Skeletal muscle tissue (tissue), 3 donors: ENCODE measurements at regions not wholly inside any gene's neighbourhood (a gene's known extent, or its start where the extent isn't known, plus 50 kb on each side); places are given as distances from the start of the nearest gene placed in this dataset.

ENCODE experiments used
- H3K27ac ChIP-seq: one replicate; pipeline ENCODE4 v1.7.0; 2013; ENCODE audit warnings: mild to moderate bottlenecking, low read depth, low read length, inconsistent platforms
- H3K27me3 ChIP-seq, 3 donors: one replicate each; pipeline ENCODE4 v1.7.0; 2013; ENCODE audit warnings: low read length in 3 of 3; ENCODE audit not compliant: control insufficient read depth in 3 of 3, insufficient read depth in 3 of 3
- H3K36me3 ChIP-seq, 3 donors: one replicate each; pipeline ENCODE4 v1.7.0; 2013; ENCODE audit warnings: low read length in 3 of 3; ENCODE audit not compliant: control insufficient read depth in 3 of 3, insufficient read depth in 3 of 3
- H3K4me1 ChIP-seq, 3 donors: one replicate each; pipeline ENCODE4 v1.7.0; 2013; ENCODE audit warnings: low read length in 3 of 3, mild to moderate bottlenecking in 3 of 3; ENCODE audit not compliant: control insufficient read depth in 3 of 3, insufficient read depth in 3 of 3
- H3K4me3 ChIP-seq, 3 donors: one replicate each; pipeline ENCODE4 v1.7.0; 2013; ENCODE audit warnings: low read length in 3 of 3
- H3K9ac ChIP-seq, 3 donors: one replicate each; pipeline ENCODE4 v1.7.0; 2013; ENCODE audit warnings: low read length in 3 of 3, mild to moderate bottlenecking in 3 of 3, moderate library complexity in 2 of 3, low read depth in 1 of 3
- H3K9me3 ChIP-seq, 3 donors: one replicate each; pipeline ENCODE4 v1.7.0; 2013; ENCODE audit warnings: low read length in 3 of 3; ENCODE audit not compliant: control insufficient read depth in 3 of 3
- donor health status: Osteomylitis.

DNA sequence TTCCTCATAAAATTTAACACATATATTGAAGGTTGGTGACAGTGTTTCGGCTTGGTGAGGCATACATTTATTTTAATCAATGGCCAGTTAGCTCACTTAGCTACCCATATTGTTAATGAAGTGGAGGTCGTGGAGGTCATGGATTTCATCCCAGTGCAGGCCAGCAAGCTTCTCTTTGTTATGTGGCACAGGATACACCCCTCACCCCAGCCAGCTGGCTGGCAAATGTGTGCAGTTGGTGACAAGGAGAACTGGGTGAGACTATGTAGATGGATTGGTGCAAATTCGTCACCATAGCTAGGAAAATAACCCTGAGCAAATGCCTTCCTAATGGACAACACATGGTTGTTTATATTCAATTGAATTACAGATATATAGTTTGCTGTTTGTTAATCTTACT, 50.5 kb upstream of the FOXP2 start:
- Histone ChIP-seq H3K9me3 (no peaks in the 10 kb centered on the region), H3K27ac (no peak overlapping the region), H3K27me3 (no peaks in the 10 kb centered on the region), H3K4me3 (no peak overlapping the region), H3K36me3 (no peaks in the 10 kb centered on the region), H3K9ac (no peak overlapping the region), H3K4me1 (no peaks in the 10 kb centered on the region)

DNA sequence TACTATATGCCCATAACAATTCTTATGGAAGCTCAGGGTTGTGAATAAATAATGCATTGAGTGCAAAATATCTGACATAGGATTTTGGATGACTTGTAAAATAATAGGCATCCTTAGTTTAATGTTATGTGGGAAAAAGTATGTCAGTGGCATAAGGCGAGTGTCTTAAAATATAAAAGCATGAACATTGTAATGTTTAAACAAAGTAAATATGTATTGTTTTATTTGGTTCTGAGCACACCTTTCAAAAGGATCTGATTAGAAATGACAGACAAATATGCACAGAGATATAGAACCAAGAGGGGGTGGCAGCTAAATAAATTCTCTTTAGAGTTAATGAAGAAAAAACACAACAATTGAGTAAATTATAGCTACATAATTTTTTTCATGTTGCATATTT, 51.3 kb upstream of the FOXP2 start:
- Histone ChIP-seq H3K4me1 (no peaks in the 10 kb centered on the region), H3K9ac (no peak overlapping the region), H3K36me3 (no peaks in the 10 kb centered on the region), H3K9me3 (no peaks in the 10 kb centered on the region), H3K4me3 (no peak overlapping the region), H3K27me3 (no peaks in the 10 kb centered on the region), H3K27ac (no peak overlapping the region)

DNA sequence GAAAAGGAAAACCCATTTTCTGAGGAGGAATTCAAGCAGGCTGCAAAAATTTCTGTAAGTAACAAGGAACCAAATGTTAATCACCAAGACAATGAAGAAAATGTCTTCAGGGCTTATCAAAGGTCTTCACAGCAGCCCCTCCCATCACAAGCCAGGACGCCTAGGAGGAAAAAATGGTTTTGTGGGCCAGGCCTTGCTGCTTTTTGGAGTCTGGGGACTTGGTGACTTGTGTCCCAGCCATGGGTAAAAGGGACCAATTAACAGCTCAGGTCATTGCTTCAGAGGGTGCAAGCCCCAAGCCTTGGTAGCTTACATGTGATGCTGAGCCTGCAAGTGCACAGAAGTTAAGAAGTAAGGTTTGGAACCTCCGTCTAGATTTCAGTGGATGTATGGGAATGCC, 55.7 kb upstream of the FOXP2 start:
- Histone ChIP-seq H3K27ac (no peak overlapping the region), H3K36me3 (no peaks in the 10 kb centered on the region), H3K9ac (no peak overlapping the region), H3K27me3 (no peaks in the 10 kb centered on the region), H3K9me3 (no peaks in the 10 kb centered on the region), H3K4me3 (no peak overlapping the region), H3K4me1 (no peaks in the 10 kb centered on the region)

DNA sequence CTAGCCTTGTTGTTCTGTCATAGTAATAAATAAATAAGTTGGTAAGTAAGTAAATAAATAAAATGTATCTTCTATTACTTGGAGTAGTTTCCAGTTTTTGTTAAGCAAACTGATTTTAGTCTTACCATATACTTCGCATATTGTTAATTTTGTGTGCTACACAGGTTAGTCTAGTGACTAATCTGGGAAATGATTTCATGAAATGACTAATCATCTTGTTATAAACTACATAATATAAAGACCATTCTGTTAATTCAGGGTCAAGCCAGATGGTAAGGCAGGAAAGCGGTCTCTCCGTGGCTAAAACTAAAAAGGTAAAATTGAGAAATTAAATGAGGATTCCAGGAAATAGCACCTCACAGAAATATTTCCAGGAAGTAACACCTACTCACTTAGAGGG, 58.5 kb upstream of the FOXP2 start:
- Histone ChIP-seq H3K36me3 (no peaks in the 10 kb centered on the region), H3K4me3 (no peak overlapping the region), H3K9me3 (no peaks in the 10 kb centered on the region), H3K27ac (no peak overlapping the region), H3K9ac (no peak overlapping the region), H3K4me1 (no peaks in the 10 kb centered on the region), H3K27me3 (no peaks in the 10 kb centered on the region)

DNA sequence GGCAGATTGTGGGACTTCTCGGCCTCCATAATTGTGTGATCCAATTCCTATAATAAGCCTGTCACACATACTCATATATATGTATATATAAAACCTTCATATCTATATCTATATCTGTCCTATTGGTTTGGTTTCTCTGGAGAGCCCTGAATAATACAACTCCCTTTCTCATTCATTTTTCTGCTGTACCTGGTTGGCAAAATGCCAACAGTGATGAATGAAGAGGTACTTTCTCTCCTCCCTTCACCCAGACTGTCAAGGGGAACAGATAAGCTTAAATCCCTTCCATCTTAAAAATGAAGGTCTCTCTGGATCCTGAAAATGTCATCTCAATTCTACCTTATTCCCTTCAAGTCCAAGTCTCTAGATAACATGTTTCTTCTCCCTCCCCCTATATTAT, 60.3 kb upstream of the FOXP2 start:
- Histone ChIP-seq H3K9me3 (no peaks in the 10 kb centered on the region), H3K4me3 (no peak overlapping the region), H3K4me1 (no peaks in the 10 kb centered on the region), H3K27ac (no peak overlapping the region), H3K27me3 (no peaks in the 10 kb centered on the region), H3K36me3 (no peaks in the 10 kb centered on the region), H3K9ac (no peak overlapping the region)

GRCh38 chr7:114345494-114345893, 69.1 kb upstream of the FOXP2 start:
- Histone ChIP-seq H3K27ac (no peak overlapping the region), H3K4me1 (no peaks in the 10 kb centered on the region), H3K9ac (no peak overlapping the region), H3K36me3 (no peaks in the 10 kb centered on the region), H3K27me3 (no peaks in the 10 kb centered on the region), H3K4me3 (no peak overlapping the region), H3K9me3 (no peaks in the 10 kb centered on the region)

GRCh38 chr7:114343949-114344708, 70.5 kb upstream of the FOXP2 start:
- Histone ChIP-seq H3K27ac (no peak overlapping the region), H3K9ac (no peak overlapping the region)

GRCh38 chr7:114342431-114343179, 72.0 kb upstream of the FOXP2 start:
- no peak overlapping the region for H3K9ac ChIP-seq
- no peak overlapping the region for H3K27ac ChIP-seq
- H3K27me3 ChIP-seq = no peaks in the 10 kb centered on the region
- no peak overlapping the region for H3K4me3 ChIP-seq
- no peaks in the 10 kb centered on the region for H3K4me1 ChIP-seq
- no peaks in the 10 kb centered on the region for H3K9me3 ChIP-seq
- no peaks in the 10 kb centered on the region for H3K36me3 ChIP-seq

More at GRCh38 chr7:114343949-114344708, 70.5 kb upstream of the FOXP2 start:
- no peaks in the 10 kb centered on the region for H3K27me3 ChIP-seq
- no peak overlapping the region for H3K4me3 ChIP-seq
- H3K4me1 ChIP-seq = no peaks in the 10 kb centered on the region
- no peaks in the 10 kb centered on the region for H3K36me3 ChIP-seq
- no peaks in the 10 kb centered on the region for H3K9me3 ChIP-seq

- no peak overlapping the region for H3K27ac ChIP-seq
- H3K27me3 ChIP-seq = no peaks in the 10 kb centered on the region
- no peak overlapping the region for H3K4me3 ChIP-seq
- H3K9me3 ChIP-seq = no peaks in the 10 kb centered on the region
- no peaks in the 10 kb centered on the region for H3K4me1 ChIP-seq
- no peak overlapping the region for H3K9ac ChIP-seq
- no peaks in the 10 kb centered on the region for H3K36me3 ChIP-seq
These were observed 73.0 kb upstream of the FOXP2 start for GRCh38 chr7:114341648-114342047.

GRCh38 chr7:114334989-114335388, 79.6 kb upstream of the FOXP2 start:
- H3K4me1 ChIP-seq = no peaks in the 10 kb centered on the region
- H3K9me3 ChIP-seq = no peaks in the 10 kb centered on the region
- H3K9ac ChIP-seq = no peak overlapping the region
- H3K27me3 ChIP-seq = no peaks in the 10 kb centered on the region
- no peak overlapping the region for H3K27ac ChIP-seq
- no peak overlapping the region for H3K4me3 ChIP-seq
- H3K36me3 ChIP-seq = no peaks in the 10 kb centered on the region
